MCF 10A (cell line): ENCODE measurements at regions not wholly inside any gene's neighbourhood (a gene's known extent, or its start where the extent isn't known, plus 50 kb on each side); places are given as distances from the start of the nearest gene placed in this dataset.

ENCODE experiments used
- BruUV-seq: library from RNA; stranded (reverse); fragments of 400-500 nt; replicated peaks from 2 replicates; lab custom pipeline; 2021; lab: Mats Ljungman, UMichigan
- CTCF ChIA-PET: fragments of 300-600 bp; sonication (Branson Sonifier 250); formaldehyde crosslinking; extraction: SDS; loops from one replicate; lab custom pipeline; 2021; ENCODE audit warnings: antibody characterized with exemption, inconsistent platforms; lab: Yijun Ruan, JAX
- POLR2A ChIA-PET: fragments of 300-600, 350-650 bp; sonication (Branson Sonifier 250); formaldehyde crosslinking; extraction: SDS; loops from one replicate; lab custom pipeline; 2020; ENCODE audit warnings: antibody characterized with exemption, inconsistent platforms; lab: Yijun Ruan, JAX
- DNase-seq: peaks from one replicate; pipeline ENCODE4 v3.0.0-alpha.2; 2018; ENCODE audit not compliant: unreplicated experiment
- H3K27ac Mint-ChIP-seq: one replicate; pipeline ENCODE4 v1.8.0; 2022; ENCODE audit warnings: mild to moderate bottlenecking, low read depth, mixed read lengths; ENCODE audit not compliant: unreplicated experiment
- H3K27me3 Mint-ChIP-seq: one replicate; pipeline ENCODE4 v1.8.0; 2022; ENCODE audit warnings: mixed read lengths; ENCODE audit not compliant: insufficient read depth, unreplicated experiment
- H3K36me3 Mint-ChIP-seq: one replicate; pipeline ENCODE4 v1.8.0; 2022; ENCODE audit warnings: mild to moderate bottlenecking, moderate library complexity, mixed read lengths; ENCODE audit not compliant: insufficient read depth, unreplicated experiment
- H3K4me1 Mint-ChIP-seq: one replicate; pipeline ENCODE4 v1.8.0; 2022; ENCODE audit warnings: mixed read lengths; ENCODE audit not compliant: insufficient read depth, unreplicated experiment
- H3K4me3 Mint-ChIP-seq: one replicate; pipeline ENCODE4 v1.8.0; 2022; ENCODE audit warnings: mild to moderate bottlenecking, moderate library complexity, mixed read lengths; ENCODE audit not compliant: unreplicated experiment
- H3K9me3 Mint-ChIP-seq: one replicate; pipeline ENCODE4 v1.8.0; 2022; ENCODE audit warnings: mixed read lengths; ENCODE audit not compliant: unreplicated experiment
- intact Hi-C: fragments of 100-400 bp; cut with micrococcal nuclease; formaldehyde crosslinking; loops from 2 replicates; pipeline ENCODE4 v1.14.1; 2022
- TF ChIP-seq, protein P1 (sequence below): fragments of 200-600 bp; IDR thresholded peaks from one replicate; pipeline ENCODE4 v1.8.0; 2022; ENCODE audit warnings: antibody characterized with exemption, mild to moderate bottlenecking; ENCODE audit not compliant: unreplicated experiment

DNA sequence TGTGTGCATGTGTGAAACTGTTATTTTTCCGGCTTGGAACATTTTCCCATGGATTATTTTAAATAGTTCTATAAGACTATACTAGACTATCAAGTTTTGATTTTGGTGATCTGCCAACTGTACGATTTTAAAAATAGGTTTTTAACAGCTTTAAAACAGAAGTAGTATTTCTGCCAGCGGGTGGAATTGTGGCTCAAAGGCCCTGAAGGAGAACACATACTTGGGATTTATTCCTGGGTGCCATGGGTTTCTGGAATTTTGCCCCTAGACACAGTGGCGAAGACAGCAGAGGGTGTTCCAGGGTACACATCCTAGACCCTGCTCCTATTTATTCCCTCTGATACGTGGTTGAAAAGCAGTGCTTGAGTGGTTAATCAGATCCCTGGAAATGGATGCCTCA, 81.7 kb upstream of the IPO9 start:
- no peaks in the 10 kb centered on the region for H3K36me3 Mint-ChIP-seq
- peak overlapping the region; percentile 49 for H3K27ac Mint-ChIP-seq
- ChIA-PET POLR2A (interaction anchor here (1.3 to 1.7 kb wide), 5 partner anchors 7 to 46 kb away, joined by 4 to 9 read pairs (median 5); no protein-coding TSS in a partner anchor), CTCF (interaction anchor here (0.6 to 19.7 kb wide), 5 partner anchors 27 to 197 kb away, joined by 3 to 332 read pairs (median 3); no protein-coding TSS in a partner anchor)
- DNase-seq, result no peak
- TF ChIP-seq, protein P1, sequence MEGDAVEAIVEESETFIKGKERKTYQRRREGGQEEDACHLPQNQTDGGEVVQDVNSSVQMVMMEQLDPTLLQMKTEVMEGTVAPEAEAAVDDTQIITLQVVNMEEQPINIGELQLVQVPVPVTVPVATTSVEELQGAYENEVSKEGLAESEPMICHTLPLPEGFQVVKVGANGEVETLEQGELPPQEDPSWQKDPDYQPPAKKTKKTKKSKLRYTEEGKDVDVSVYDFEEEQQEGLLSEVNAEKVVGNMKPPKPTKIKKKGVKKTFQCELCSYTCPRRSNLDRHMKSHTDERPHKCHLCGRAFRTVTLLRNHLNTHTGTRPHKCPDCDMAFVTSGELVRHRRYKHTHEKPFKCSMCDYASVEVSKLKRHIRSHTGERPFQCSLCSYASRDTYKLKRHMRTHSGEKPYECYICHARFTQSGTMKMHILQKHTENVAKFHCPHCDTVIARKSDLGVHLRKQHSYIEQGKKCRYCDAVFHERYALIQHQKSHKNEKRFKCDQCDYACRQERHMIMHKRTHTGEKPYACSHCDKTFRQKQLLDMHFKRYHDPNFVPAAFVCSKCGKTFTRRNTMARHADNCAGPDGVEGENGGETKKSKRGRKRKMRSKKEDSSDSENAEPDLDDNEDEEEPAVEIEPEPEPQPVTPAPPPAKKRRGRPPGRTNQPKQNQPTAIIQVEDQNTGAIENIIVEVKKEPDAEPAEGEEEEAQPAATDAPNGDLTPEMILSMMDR, result no peak
- peaks cover 66% of the 10 kb centered on the region for H3K4me1 Mint-ChIP-seq
- no peaks in the 10 kb centered on the region for H3K9me3 Mint-ChIP-seq
- intact Hi-C loops, result no loop called here
- no peak overlapping the region for H3K4me3 Mint-ChIP-seq
- no peaks in the 10 kb centered on the region for H3K27me3 Mint-ChIP-seq
- BruUV-seq, result no TSS peak

DNA sequence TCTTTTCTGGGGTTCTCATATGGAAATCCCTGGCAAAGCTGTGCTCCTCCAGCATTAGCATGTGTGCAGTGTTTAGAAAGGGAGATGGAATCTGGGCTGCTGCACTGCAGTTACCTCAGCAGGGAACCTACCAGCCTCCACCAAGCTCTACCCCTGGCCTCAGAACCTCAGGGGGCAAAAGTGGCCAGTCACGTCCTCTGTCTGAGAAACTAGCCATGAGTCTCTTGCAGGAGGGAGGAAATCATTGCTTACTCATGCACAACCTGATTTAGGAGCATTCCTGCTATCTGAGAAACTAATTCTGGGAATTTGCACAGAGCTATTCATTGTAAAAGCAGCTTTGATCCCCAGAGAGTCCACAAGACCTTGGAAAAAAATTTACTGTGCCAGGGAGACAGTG, 80.6 kb upstream of the IPO9 start:
- peak; percentile 69 for DNase-seq
- Mint-ChIP-seq H3K36me3 (no peaks in the 10 kb centered on the region), H3K27ac (peak overlapping the region; percentile 49), H3K4me3 (no peak overlapping the region), H3K4me1 (peaks cover 66% of the 10 kb centered on the region), H3K27me3 (no peaks in the 10 kb centered on the region), H3K9me3 (no peaks in the 10 kb centered on the region)
- TF ChIP-seq, protein P1, result no peak
- ChIA-PET POLR2A (interaction anchor here (0.6 to 1.7 kb wide), 7 partner anchors 8 to 136 kb away, joined by 3 to 9 read pairs (median 4); no protein-coding TSS in a partner anchor), CTCF (interaction anchor here (0.7 to 19.7 kb wide), 5 partner anchors 8 to 265 kb away, joined by 3 to 332 read pairs (median 9); no protein-coding TSS in a partner anchor)
- no TSS peak for BruUV-seq
- intact Hi-C loops, result no loop called here

DNA sequence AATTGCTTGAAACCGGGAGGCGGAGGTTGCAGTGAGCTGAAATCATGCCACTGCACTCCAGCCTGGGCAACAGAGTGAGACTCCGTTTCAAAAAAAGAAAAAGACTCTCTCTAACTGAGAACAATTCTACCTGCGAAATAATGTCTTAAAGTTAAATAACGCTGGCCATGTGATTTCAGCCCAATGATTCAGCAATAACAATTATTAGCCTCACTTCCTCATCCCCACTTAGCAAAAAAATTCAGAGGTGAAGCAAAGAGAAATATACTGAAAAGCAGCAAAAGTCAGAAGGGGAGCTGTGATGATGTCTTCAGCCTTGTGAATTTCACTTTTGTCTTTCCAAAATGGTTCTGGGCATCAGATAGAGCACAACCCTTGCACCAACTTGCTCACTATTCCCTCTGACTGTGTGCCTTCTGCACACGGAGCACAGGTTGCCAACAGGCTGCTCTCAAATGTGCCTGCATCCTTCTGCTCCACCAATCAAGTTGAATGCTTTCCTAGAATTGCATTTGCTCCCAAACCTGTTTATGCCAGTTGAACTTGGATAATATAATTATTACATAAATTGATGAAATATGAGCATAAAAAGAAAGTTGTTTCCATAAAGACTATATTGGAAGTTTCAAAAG, 79.8 kb upstream of the IPO9 start:
- no TSS peak for BruUV-seq
- Mint-ChIP-seq H3K27me3 (no peaks in the 10 kb centered on the region), H3K36me3 (no peaks in the 10 kb centered on the region), H3K4me3 (no peak overlapping the region), H3K27ac (peak overlapping the region; percentile 49), H3K9me3 (no peaks in the 10 kb centered on the region), H3K4me1 (peaks cover 70% of the 10 kb centered on the region)
- ChIA-PET CTCF (interaction anchor here (0.6 to 19.7 kb wide), 5 partner anchors 9 to 224 kb away, joined by 3 to 332 read pairs (median 9); no protein-coding TSS in a partner anchor), POLR2A (interaction anchor here (0.6 to 1.7 kb wide), 2 partner anchors 9 to 35 kb away, joined by 3 to 9 read pairs; no protein-coding TSS in a partner anchor)
- no peak for DNase-seq
- TF ChIP-seq, protein P1, result no peak
- intact Hi-C loops, result no loop called here

DNA sequence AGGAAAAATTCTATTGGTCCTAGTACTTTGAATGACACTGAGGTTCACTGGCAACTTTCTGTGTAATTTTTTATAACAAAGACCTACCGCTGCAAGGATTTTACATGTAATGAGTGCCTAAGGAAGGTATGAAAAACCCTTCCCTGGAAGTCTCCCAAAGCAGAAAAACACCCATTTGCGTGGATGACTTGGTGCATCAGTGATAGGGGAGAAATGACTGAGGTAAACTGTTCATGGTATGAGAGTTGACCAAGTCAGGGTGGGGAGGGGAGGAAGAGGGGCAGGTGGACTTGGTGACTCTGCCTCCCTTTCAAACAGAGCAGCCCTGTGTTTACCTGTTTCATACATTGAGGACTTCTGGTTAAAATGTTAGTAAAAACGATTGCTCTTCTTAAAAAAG, 78.8 kb upstream of the IPO9 start:
- POLR2A ChIA-PET, result interaction anchor here (0.6 kb wide), 1 partner anchor 15 kb away, joined by 3 read pairs; no protein-coding TSS in a partner anchor
- no peak overlapping the region for H3K4me3 Mint-ChIP-seq
- H3K27ac Mint-ChIP-seq, result peak overlapping the region; percentile 80
- BruUV-seq, result no TSS peak
- TF ChIP-seq, protein P1, result no peak
- no peaks in the 10 kb centered on the region for H3K9me3 Mint-ChIP-seq
- CTCF ChIA-PET, result interaction anchor here (1.0 kb wide), 1 partner anchor 40 kb away, joined by 3 read pairs; no protein-coding TSS in a partner anchor
- H3K36me3 Mint-ChIP-seq, result no peaks in the 10 kb centered on the region
- H3K4me1 Mint-ChIP-seq, result peaks cover 75% of the 10 kb centered on the region
- H3K27me3 Mint-ChIP-seq, result no peaks in the 10 kb centered on the region
- DNase-seq, result no peak
- intact Hi-C loops, result loop anchor here (5.0 kb wide), 1 partner anchor 38 kb away; no protein-coding TSS in a partner anchor
